NT2/D1 (cell line): ENCODE measurements at regions not wholly inside any gene's neighbourhood (a gene's known extent, or its start where the extent isn't known, plus 50 kb on each side); places are given as distances from the start of the nearest gene placed in this dataset.

Source experiments
- YY1 ChIP-seq: IDR thresholded peaks from 2 replicates; pipeline ENCODE4 v1.6.1; 2011; ENCODE audit not compliant: insufficient read length, insufficient read depth
- ZNF274 ChIP-seq: IDR thresholded peaks from 2 replicates; pipeline ENCODE4 v1.6.1; 2011; ENCODE audit warnings: mild to moderate bottlenecking, low read depth, low read length

- TF ChIP-seq YY1, result no peak
- TF ChIP-seq ZNF274, result no peak
These were observed 305.3 kb downstream of the CSNK1G3 start for GRCh38 chr5:123817267-123817666.
